ENCODE measurements at regions not wholly inside any gene's neighbourhood (a gene's known extent, or its start where the extent isn't known, plus 50 kb on each side); places are given as distances from the start of the nearest gene placed in this dataset.
"Not testable (repeated sequence)": the region's sequence is repeated elsewhere in the genome, so short reads cannot be mapped to it uniquely, and the experiment has no call there.

DNA sequence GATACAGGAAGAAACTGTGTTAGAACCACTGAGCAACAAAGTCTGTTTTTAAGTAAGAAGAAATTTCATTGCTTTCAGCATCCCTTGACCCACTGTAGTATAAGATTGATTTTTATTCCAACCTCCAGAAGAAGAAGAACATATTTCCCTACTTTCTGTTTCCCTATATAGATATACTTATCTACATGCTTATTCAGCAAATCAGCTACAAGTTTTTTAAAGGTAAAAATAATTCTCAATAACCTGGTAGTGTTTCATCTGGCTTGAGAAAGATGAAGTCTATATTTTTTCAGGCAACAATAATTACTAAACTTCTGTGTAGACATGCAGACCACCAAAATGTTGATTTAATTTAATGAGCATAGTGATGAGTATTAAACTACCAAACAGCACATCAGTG lies 201.0 kb downstream of the OSTF1 start:
- DNase-seq = no peak

DNA sequence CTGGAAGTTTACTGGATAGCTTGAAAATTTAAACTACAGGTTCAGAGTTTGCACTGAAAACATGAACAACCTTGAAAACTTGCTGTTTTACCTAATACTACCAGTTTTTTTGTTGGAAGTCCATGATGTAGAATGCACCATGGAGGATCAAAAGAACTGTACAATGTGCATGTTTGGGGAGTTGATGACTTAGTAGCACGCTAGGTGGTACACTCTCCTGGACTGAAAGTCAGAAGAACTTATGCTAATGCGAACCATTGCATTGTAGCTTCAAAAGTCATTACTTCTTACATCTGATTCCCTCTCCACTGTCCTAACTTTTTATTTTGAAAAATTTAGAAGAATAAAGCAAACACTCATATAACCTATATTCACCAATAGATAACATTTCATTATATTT lies 211.0 kb downstream of the OSTF1 start:
- no peak for DNase-seq

DNA sequence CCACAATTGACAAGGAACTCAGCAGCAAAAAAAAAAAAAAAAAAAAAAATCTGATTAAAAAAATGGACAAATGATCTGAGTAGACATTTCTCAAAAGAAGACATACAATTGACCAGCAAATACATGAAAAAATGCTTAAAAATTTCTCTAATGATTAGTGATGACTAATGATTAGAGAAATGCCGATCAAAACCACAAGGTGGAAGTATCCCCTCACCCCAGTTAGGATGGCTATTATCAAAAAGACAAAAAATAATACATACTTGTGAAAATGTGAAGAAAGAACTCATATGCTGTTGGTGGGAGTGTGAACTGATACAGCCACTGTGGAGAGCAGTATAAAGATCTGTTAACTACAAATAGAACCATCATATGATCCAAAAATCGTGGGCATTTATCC lies 245.3 kb downstream of the OSTF1 start:
- DNase-seq = no peak

DNA sequence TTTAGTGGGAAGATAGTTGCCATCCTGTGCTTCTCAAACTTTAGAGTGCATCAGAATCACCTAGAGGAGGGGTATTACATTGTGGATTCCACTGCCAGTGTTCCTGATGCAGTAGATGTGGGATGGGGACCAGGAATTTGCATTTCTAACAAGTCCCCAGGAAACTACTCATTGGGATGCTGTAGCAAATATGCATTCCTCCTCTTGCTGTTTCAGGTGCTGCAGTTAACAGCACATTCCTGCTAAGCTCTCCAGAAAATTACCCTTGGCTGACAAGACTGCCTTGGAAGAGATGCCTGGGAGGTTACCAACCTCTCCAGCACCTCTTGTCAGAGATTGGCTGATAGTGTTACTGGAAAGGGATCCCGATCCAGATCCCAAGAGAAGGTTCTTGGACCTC lies 270.5 kb downstream of the OSTF1 start:
- DNase-seq = no peak

DNA sequence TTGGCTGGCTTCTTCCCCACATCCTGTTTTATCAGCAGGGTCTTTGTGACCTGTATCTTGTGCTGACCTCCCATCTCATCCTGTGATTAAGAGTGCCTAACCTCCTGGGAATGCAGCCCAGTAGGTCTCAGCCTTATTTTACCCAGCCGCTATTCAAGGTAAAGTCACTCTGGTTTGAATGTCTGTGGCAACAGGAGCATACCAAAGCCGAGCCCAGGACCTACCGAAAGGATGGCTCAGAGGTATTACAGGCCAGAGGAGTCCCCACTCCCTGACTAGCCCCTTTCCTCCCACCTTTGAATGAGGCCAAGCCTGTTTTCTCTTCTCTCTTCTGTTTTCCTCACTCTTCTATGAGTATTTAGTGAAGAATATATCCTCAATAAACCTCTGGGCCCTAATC lies 271.3 kb downstream of the OSTF1 start:
- DNase-seq = no peak

DNA sequence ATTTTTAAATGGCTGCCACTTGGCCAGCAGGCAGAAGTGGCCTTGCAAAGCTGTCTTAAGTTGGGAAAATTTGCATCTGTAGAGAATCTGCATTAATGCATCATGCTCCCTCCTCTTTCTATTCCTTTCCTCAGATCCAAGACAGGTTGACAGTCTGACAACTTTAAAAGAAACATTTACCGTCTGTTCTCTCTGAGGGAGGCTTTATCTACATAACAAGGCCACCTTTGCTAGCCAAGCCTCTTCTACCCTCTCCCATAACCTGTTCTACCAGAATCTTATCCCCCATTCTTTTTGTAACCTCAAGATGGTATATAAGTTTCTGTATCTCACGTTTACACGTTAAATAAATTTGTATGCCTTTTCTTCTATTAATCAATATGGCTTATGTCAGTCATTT lies 271.9 kb downstream of the OSTF1 start:
- no peak for DNase-seq

DNA sequence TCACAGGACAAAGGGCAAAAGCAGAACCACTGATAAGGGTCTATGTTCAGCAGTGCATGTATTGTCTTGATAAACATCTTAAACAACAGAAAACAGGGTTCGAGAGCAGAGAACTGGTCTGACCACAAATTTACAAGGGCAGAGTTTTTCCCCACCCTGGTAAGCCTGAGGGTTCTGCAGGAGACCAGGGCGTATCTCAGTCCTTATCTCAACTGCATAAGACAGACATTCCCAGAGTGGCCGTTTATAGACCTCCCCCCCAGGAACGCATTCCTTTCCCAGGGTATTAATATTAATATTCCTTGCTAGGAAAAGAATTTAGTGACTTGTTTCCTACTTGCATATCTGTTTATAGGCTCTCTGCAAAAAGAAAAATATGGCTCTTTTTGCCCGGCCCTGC lies 274.1 kb downstream of the OSTF1 start:
- DNase-seq = not testable (repeated sequence)

DNA sequence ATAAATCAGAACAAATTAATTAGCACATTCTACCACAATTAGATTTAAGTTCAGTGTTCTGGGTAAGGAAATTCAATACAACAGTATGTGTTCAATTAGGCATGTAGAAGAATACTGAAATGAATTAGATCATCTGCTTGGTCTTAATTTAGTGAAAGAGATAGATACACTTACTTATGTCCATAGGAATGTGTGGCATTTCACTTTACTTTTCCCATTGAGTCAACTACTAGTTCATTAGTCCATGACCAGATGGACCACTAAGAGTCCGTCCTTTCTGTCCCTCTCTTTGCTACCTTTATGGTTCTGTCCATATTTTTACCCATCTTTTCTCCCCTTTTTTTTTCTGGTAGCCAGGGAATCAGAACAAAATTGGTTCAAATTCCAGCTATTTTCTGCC lies 276.9 kb downstream of the OSTF1 start:
- DNase-seq = no peak

DNA sequence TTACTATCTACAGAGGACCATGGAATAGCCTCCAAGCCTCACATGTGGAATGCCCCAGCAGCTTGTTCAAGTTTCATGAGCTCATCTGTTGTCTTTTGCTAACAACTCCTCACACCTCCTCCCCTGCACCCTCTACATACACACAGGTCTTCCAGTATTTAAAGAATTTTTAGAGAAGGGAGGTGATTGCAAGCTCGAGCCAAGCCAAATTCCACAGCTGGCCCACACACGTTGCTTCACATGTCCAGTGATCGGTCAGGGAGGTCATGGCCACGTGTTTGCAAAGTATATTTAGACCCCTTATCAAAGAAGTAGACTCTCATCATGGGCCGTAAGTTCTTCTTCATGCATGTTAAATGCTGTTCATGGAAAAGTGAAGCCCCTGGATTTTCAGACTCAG lies 281.7 kb downstream of the OSTF1 start:
- DNase-seq = no peak

DNA sequence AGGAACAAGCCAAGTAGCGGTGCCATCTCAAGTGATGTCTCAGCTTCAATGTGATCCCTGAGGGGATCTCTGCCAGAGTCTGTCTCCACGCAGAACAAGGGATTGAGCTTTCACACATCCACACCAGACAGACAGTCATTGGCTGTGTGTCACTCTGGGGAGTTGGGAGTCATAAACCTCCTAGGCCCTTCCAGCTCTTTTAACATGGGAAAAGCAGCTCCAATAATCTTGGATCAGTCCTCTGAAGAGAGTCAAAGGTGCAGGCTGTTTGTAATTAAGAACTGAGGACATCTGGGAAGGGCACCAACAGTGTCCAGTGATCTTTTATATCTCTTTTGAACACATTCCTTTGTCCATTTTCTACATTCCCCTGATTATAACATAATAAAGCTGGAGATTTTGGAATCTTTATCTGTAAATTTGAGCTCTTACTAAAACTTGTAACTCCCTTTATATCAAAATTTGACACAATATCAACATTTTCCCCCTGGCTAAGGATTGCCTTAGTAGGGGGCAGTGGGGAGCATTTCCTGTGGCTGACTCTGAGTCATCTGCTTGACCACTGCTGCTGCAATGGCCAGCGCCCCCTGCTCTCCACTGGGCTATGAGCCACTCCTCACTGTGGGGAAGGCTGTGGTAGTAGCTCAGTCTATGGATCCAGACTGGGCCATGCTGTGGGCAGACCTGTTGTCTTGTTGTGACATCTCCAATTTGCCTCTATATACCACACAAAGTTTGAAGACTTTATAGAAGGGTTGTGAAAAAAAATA lies 284.4 kb downstream of the OSTF1 start:
- DNase-seq = no peak

DNA sequence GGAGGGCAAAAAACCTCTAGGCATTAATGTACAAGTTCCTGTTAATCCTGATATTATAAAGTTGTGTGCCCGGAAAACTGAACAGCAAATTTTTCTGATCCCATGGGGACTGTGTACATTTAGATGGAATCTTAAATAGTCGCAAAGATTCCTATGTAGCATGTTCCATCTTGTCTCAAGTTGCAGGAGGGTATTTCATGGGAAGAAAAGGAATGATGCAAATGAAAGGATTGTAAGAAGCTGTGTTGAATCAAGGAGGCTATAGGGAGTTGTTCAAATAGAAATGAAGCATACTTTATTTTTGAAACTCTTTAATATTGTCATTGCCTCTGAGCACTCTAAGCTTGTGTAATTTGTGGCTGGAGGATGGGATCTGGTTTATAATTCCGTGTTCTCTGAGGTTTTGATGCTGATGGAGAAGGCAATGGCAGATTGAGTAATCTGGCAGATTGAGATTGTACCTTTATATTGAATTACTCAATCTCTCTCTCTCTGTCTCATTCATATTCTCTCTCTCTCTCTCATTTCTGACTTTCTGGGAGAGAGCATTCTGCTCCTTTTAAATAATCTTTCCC lies 288.5 kb downstream of the OSTF1 start:
- DNase-seq = no peak

DNA sequence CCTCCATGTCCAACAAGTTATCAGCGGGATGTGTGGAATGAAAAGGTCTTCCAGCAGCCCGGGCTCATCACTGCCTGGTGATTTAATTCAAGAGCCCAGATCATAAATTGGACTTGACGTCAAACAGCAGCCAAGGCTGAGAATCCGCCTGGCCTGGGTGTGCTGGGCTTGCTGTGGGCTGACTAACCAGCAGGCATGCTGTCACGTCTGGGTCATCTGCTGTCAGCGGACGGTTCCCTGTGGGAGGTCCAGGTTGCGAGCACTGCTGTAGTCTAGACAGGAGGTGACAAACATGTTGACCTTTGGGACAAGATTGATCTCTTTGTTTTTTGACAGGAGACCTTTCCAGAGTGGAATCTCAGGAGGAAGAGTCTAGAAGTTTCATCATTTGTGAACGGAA lies 289.7 kb downstream of the OSTF1 start:
- no peak for DNase-seq

DNA sequence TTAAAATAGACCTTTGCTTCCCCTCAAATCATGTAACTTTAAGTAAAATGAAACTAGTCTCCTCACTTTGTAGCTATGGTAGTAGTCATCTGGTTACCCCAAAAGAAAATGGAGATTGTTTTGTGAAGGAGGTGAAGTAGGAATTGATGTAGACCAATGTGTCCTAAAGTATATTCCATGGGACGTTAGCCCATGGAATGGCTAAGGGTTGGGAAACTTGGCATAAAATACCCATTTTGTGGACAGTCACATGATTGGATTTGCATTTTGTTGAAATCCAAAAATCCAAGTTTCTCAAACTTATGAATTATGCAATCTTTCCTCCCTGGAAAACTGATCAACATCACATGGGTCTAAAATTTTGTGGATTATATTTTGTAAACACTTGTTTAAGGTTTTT lies 290.6 kb downstream of the OSTF1 start:
- no peak for DNase-seq

DNA sequence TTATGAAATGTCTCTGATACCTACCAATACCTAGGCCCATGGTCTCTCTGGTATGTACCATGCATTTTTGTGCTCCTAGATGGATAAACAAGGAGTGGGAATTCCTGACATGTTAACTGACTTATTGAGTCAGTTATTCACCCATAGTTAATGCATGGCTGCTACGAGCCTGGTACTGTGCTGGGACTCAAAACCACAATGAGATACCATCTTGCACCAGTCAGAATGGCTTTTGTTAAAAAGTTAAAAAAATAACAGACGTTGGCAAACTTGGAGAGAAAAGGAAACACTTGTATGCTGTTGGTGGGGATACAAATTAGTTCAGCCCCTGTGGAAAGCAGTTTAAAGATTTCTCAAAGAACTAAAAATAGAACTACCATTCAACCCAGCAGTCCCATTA lies 293.8 kb downstream of the OSTF1 start:
- no peak for DNase-seq

DNA sequence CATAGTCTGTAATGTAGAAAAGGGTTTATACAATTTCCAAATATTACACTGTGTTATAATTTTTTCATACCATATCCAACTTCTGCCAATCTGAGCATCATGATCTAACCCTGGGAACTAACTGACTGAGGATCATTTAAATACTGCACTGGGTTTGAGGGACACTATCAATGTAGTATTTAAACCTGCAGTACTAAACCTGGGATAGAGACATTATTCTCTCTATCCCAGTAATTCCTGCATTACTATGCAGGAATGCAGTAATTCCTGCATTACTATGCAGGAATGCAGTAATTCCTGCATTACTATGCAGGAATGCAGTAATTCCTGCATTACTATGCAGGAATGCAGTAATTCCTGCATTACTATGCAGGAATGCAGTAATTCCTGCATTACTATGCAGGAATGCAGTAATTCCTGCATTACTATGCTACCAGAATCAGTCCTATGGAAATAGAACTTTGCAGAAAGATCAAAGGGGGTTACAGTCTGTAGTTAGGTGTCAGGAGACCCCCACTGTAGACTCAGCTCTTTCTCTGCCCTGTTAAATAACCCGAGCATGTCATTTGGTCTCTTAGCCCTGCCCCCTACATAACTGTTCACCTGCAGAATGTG lies 295.2 kb downstream of the OSTF1 start:
- not testable (repeated sequence) for DNase-seq

DNA sequence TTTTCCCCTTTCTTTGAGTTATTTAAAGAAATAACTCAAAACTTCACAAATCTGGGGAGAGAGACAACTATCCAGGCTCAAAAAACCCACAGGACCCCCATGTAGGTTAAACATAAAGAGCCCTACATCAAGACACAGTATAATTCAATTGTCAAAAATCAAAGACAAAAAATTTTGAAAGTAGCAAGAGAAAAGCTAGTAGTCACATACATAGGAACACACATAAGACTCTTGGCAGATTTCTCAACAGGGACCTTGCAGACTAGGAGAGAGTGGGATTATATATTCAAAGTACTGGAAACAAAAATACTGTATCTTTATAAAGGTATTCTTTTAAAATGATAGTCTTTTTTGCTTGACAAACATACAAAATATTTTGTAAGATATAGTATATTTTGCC lies 296.9 kb downstream of the OSTF1 start:
- DNase-seq = no peak

DNA sequence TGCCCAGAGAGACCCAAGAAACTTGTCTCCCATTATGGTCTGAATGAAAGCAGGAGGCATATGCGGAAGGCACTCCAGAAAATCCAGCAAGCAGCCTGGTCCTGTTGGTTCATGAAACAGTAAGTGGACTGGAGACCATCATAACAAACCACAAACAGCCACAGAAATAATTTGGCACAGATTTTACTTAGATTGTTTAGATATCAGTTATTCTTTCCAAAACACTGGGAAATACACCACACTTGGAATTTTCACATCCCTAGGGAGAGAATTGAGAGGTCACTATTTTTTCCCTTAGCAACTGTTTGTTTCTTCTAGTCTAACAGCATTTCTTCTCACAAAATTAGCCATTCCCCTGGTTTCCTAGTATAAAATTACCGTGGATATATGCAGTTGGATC lies 300.8 kb downstream of the OSTF1 start:
- DNase-seq = no peak

DNA sequence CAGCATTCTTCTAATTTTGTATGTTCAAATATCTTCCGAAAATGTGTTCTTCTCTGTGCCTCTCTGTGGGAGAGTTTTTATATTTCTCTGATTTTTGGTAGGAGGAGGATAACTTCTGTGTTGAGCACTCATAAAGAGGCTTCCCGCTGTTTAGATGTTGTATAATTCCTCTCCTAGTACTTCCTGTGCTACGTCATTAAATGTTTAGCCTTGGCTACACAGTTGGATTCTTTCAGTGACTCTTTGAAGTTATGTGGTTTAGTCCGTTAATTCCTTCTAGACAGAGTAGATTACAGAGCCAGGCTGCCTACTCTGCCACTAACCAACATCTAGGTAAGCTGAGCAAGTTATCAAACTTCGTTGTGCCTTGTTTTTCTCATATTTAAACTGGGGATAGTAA lies 302.6 kb downstream of the OSTF1 start:
- DNase-seq = no peak

DNA sequence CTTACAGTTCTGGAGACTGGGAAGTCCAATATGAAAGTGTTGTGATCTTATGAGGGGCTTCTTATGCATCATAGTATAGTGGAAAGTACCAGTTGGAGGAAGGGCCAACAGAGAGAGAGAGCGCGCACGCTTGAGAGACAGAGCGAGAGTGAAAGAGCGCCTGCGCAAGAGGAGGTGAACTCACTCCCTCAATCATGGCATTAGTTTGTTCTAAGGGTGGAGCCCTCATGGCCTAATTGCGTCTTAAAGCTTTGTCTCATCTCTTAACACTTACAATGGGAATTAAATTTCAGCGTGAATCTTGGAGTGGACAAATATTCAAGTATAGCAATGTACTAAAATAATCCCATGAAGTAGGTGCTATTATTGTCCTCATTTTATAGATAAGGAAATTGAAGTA lies 303.2 kb downstream of the OSTF1 start:
- DNase-seq = no peak

DNA sequence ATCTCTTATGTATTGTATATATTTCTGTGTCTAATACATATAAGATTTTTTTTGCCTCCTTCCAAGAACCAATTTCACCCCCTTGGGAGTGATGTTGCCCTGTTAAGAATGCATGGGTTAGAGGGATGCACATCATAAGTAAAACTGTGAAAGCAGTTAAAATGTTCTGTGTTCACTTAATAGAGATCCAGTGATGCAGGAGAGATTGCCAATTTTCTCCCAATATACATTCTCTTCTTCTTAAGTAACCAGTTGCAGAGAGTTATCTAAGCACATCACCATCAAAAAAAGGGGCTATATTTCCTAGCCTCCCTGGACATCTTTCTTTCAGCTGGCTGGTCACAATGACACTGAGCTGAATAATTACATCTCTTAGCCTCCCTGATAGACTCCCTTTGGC lies 307.0 kb downstream of the OSTF1 start:
- DNase-seq = no peak

DNA sequence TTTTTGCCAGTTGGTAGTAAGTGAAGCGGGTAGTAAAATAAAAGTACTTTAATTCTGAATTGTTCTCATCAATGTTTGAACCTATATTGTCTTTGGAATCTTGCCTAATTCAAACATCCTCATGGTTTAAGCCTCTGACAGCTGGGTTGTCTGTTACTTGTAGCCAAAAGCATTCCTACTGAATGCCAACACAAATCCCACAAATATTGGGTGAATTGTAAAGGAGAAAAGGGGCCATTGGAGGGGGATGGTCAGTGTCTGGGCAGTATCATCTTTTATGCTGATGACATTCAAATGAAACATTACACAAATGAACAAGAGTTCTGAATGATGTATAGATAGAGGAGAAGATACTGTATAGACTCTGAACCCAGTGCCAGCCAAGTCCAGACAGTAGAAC lies 309.5 kb downstream of the OSTF1 start:
- DNase-seq = no peak

DNA sequence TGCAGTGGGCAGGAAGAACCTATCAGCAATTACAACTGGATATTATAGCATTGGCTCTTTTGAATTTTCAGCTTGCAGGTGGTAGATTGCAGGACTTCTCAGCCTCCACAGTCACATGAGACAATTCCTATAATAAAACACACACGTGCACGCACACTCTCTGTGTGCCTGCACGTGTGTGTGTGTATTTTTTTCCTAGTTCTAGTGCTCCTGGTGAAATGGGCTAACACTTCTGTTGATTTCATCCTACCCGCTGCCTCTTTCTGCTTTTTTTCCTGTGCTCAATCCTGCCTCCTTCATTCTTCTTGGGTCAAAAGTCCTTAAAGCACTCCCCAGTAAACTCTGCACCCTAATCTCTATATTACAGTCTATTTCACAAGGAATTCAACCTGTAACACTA lies 320.1 kb downstream of the OSTF1 start:
- DNase-seq = no peak

DNA sequence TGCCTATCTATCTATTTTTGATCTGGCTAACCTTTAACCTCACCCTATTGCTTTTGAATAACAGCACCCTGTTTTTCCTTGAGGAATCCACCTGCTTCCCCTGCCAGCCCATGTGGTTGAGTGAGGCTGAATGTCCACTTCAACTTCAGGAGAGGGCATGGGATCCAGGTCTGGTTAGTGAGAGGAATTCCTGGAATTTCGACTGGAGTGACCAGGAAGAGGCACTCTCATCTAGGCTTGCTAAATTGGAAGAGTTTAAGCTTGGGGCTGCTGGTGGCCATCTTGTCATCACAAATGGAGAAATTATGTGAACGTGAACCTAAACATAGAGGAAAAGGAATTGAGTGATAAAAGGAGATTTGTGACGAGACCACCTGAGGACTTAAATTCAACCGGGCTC lies 322.1 kb downstream of the OSTF1 start:
- no peak for DNase-seq

DNA sequence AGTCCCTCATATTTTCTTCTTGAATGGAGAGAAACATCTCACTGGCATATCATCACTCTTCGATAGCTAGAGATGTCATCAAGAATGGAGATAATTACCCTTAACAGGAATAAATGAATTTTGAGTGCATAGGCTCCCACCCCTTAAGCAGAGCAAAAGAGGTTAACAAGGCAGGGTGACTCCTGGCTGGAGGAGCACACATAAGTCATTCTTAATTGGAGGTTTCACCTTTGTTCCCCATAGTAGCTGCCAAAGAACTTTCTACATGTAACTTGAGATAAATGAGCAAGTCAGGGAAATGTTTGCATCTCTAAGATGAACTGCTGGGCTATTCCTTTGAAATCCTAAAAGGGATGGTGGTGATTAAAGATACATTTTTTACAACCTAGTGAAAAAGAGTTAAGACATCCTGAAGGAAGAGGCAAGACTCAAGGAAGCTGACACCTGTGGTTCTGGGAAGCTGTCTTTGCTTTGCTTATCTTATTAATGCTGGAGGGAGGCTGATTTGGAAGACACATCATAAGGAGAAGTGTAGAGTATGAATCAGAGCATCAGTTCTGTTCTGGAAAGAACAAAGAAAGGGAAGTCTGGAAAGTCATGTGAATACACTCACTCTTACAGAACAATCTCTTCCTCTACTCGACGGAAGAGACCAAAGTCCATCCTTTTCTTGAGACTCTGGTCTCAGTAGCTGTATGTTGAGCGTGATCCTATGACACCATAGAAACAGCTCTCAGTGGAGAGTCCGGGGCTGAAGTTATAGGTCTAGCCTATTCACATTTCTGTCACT lies 326.3 kb downstream of the OSTF1 start:
- no peak for DNase-seq

Measured in activated CD4-positive, alpha-beta T cell treated with anti-CD3 and anti-CD28 coated beads, Interleukin-10, Interleukin-2, amounts not matched to agents 100 ng/mL and 50 ng/mL, durations not matched to agents 16 hours and 8 hours (primary cell).